ENCODE measurements at regions not wholly inside any gene's neighbourhood (a gene's known extent, or its start where the extent isn't known, plus 50 kb on each side); places are given as distances from the start of the nearest gene placed in this dataset.

GRCh38 chr3:188090620-188091309 lies 63.2 kb upstream of the LPP start:
- H3K27ac ChIP-seq, result no peak overlapping the region
- intact Hi-C loops (cut with DNase I), result no loop called here
- H3K4me1 ChIP-seq (ENCODE audit: insufficient read depth), result no peaks in the 10 kb centered on the region
- no peak for DNase-seq
- no peaks in the 10 kb centered on the region for H3K9me3 ChIP-seq
- H3K4me3 ChIP-seq, result no peak overlapping the region
- no peaks in the 10 kb centered on the region for H3K27me3 ChIP-seq
- 89 to 93% (median 90%) methylated on average over 10 of the region's 10 CpGs for WGBS, 3 donors
- H3K36me3 ChIP-seq, result no peaks in the 10 kb centered on the region
- TF ChIP-seq EP300 (IDR thresholded peaks at IDR 0.05) (no peak), CTCF (IDR thresholded peaks at IDR 0.05) (no peak), POLR2A (IDR thresholded peaks at IDR 0.05) (no peak)

- no peak overlapping the region for H3K27ac ChIP-seq
- H3K9me3 ChIP-seq, result no peaks in the 10 kb centered on the region
- no peaks in the 10 kb centered on the region for H3K27me3 ChIP-seq
- no peak for DNase-seq
- no peaks in the 10 kb centered on the region for H3K36me3 ChIP-seq
- no peaks in the 10 kb centered on the region for H3K4me1 ChIP-seq (ENCODE audit: insufficient read depth)
- no peak overlapping the region for H3K4me3 ChIP-seq
- intact Hi-C loops (cut with DNase I), result no loop called here
- TF ChIP-seq EP300 (IDR thresholded peaks at IDR 0.05), result no peak
- no peak for TF ChIP-seq POLR2A (IDR thresholded peaks at IDR 0.05)
- no peak for TF ChIP-seq CTCF (IDR thresholded peaks at IDR 0.05)
- 80 to 91% (median 89%) methylated on average over 2 of the region's 2 CpGs for WGBS, 3 donors
Measured at GRCh38 chr3:188091746-188092145, 62.2 kb upstream of the LPP start.

- no peak for DNase-seq
- intact Hi-C loops (cut with DNase I), result no loop called here
Measured at GRCh38 chr3:188092648-188093047, 61.3 kb upstream of the LPP start.

GRCh38 chr3:188095431-188095830 lies 58.5 kb upstream of the LPP start:
- intact Hi-C loops (cut with DNase I), result loop anchor here in 1 of 4 donors (5.0 kb wide), 1 partner anchor 1772 kb away; no protein-coding TSS in a partner anchor
- no peaks in the 10 kb centered on the region for H3K4me1 ChIP-seq (ENCODE audit: insufficient read depth)
- no peaks in the 10 kb centered on the region for H3K36me3 ChIP-seq
- DNase-seq, result no peak
- WGBS, 3 donors, result 73 to 80% (median 76%) methylated on average over 2 of the region's 2 CpGs
- H3K4me3 ChIP-seq, result no peak overlapping the region
- no peak overlapping the region for H3K27ac ChIP-seq
- TF ChIP-seq CTCF (IDR thresholded peaks at IDR 0.05) (no peak), EP300 (IDR thresholded peaks at IDR 0.05) (no peak), POLR2A (IDR thresholded peaks at IDR 0.05) (no peak)
- H3K9me3 ChIP-seq, result no peaks in the 10 kb centered on the region
- no peaks in the 10 kb centered on the region for H3K27me3 ChIP-seq

More at GRCh38 chr3:188092648-188093047, 61.3 kb upstream of the LPP start:
- H3K27me3 ChIP-seq, result no peaks in the 10 kb centered on the region
- no peaks in the 10 kb centered on the region for H3K36me3 ChIP-seq
- H3K27ac ChIP-seq, result no peak overlapping the region
- H3K4me3 ChIP-seq, result no peak overlapping the region
- no peaks in the 10 kb centered on the region for H3K4me1 ChIP-seq (ENCODE audit: insufficient read depth)
- TF ChIP-seq CTCF (IDR thresholded peaks at IDR 0.05) (no peak), EP300 (IDR thresholded peaks at IDR 0.05) (no peak), POLR2A (IDR thresholded peaks at IDR 0.05) (no peak)
- 31 to 51% (median 31%) methylated on average over 6 of the region's 6 CpGs for WGBS, 3 donors
- H3K9me3 ChIP-seq, result no peaks in the 10 kb centered on the region
